SK-N-SH treated with all-trans-retinoic acid at 6 μM for 48 hours (cell line): ENCODE measurements at regions not wholly inside any gene's neighbourhood (a gene's known extent, or its start where the extent isn't known, plus 50 kb on each side); places are given as distances from the start of the nearest gene placed in this dataset.

ENCODE experiments used
- ATAC-seq: fragments of 200-7000 bp; cut with Tn5 transposase; 3 replicates; pipeline ENCODE4 v1.9.1; 2020; ENCODE audit warnings: mild to moderate bottlenecking, moderate library complexity
- ARNTL ChIP-seq: fragments of 450-650 bp; formaldehyde crosslinking; IDR thresholded peaks from 2 replicates; pipeline ENCODE4 v1.5.0; 2020; ENCODE audit warnings: low read depth, mild to moderate bottlenecking, moderate library complexity, borderline replicate concordance
- CSDC2 ChIP-seq: fragments of 250-450 bp; sonication (Bioruptor Pico); IDR thresholded peaks from 2 replicates; pipeline ENCODE4 v1.5.0; 2020; ENCODE audit warnings: mild to moderate bottlenecking, moderate library complexity
- CSRNP3 ChIP-seq: fragments of 250-450 bp; sonication (Bioruptor Pico); IDR thresholded peaks from 2 replicates; pipeline ENCODE4 v1.5.1; 2021; ENCODE audit warnings: mild to moderate bottlenecking, moderate library complexity
- ESRRG ChIP-seq: fragments of 250-450 bp; sonication (Bioruptor Pico); IDR thresholded peaks from 2 replicates; pipeline ENCODE4 v1.6.1; 2021; ENCODE audit warnings: mild to moderate bottlenecking
- GLIS3 ChIP-seq: fragments of 250-450 bp; sonication (Bioruptor Pico); IDR thresholded peaks from 2 replicates; pipeline ENCODE4 v1.5.0; 2020; ENCODE audit warnings: mild to moderate bottlenecking, moderate library complexity
- ISL1 ChIP-seq: fragments of 250-450 bp; sonication (Bioruptor Pico); IDR thresholded peaks from 2 replicates; pipeline ENCODE4 v2.1.2; 2022; ENCODE audit warnings: mild to moderate bottlenecking, moderate library complexity
- OSR1 ChIP-seq: fragments of 250-450 bp; sonication (Bioruptor Pico); IDR thresholded peaks from 2 replicates; pipeline ENCODE4 v1.8.0; 2022; ENCODE audit warnings: moderate library complexity, mild to moderate bottlenecking, inconsistent platforms
- PATZ1 ChIP-seq: fragments of 250-450 bp; sonication (Bioruptor Pico); IDR thresholded peaks from 2 replicates; pipeline ENCODE4 v1.8.0; 2020; ENCODE audit warnings: mild to moderate bottlenecking, moderate library complexity, borderline replicate concordance
- PPARA ChIP-seq: fragments of 250-450 bp; sonication (Bioruptor Pico); IDR thresholded peaks from 2 replicates; pipeline ENCODE4 v1.5.0; 2020; ENCODE audit warnings: mild to moderate bottlenecking, borderline replicate concordance
- RARB ChIP-seq: fragments of 250-450 bp; sonication (Bioruptor Pico); IDR thresholded peaks from 2 replicates; pipeline ENCODE4 v1.8.0; 2021; ENCODE audit warnings: mild to moderate bottlenecking, moderate library complexity
- SNAI2 ChIP-seq: fragments of 250-450 bp; sonication (Bioruptor Pico); IDR thresholded peaks from 2 replicates; pipeline ENCODE4 v1.5.0; 2020; ENCODE audit warnings: mild to moderate bottlenecking, moderate library complexity
- TCF4 ChIP-seq: fragments of 250-450 bp; sonication (Bioruptor Pico); IDR thresholded peaks from 2 replicates; pipeline ENCODE4 v1.8.0; 2021; ENCODE audit warnings: mild to moderate bottlenecking, moderate library complexity, borderline replicate concordance
- TSHZ2 ChIP-seq: fragments of 250-450 bp; sonication (Bioruptor Pico); IDR thresholded peaks from 2 replicates; pipeline ENCODE4 v1.5.0; 2020; ENCODE audit warnings: mild to moderate bottlenecking, moderate library complexity
- ZC3H10 ChIP-seq: fragments of 250-450 bp; sonication (Bioruptor Pico); IDR thresholded peaks from 2 replicates; pipeline ENCODE4 v1.5.1; 2021; ENCODE audit warnings: mild to moderate bottlenecking, moderate library complexity
- ZFP3 ChIP-seq: fragments of 250-450 bp; sonication (Bioruptor Pico); IDR thresholded peaks from 2 replicates; pipeline ENCODE4 v1.5.0; 2020; ENCODE audit warnings: mild to moderate bottlenecking, moderate library complexity
- ZFP30 ChIP-seq: fragments of 450-650 bp; formaldehyde crosslinking; IDR thresholded peaks from 2 replicates; pipeline ENCODE4 v1.5.0; 2022; ENCODE audit warnings: mild to moderate bottlenecking, moderate library complexity
- ZNF565 ChIP-seq: fragments of 450-650 bp; formaldehyde crosslinking; conservative IDR thresholded peaks from 2 replicates; pipeline ENCODE4 v1.5.0; 2020; ENCODE audit warnings: low read depth, mild to moderate bottlenecking, moderate library complexity
- ZNF70 ChIP-seq: fragments of 450-650 bp; formaldehyde crosslinking; IDR thresholded peaks from 2 replicates; pipeline ENCODE4 v1.5.0; 2020; ENCODE audit warnings: mild to moderate bottlenecking, moderate library complexity
- ZNF8 ChIP-seq: fragments of 450-650 bp; formaldehyde crosslinking; IDR thresholded peaks from 2 replicates; pipeline ENCODE4 v1.5.0; 2020; ENCODE audit warnings: mild to moderate bottlenecking, moderate library complexity
- TF ChIP-seq, protein P1 (sequence below): fragments of 250-450 bp; sonication (Bioruptor Pico); IDR thresholded peaks from 2 replicates; pipeline ENCODE4 v1.8.0; 2021; ENCODE audit warnings: low read depth, mild to moderate bottlenecking, moderate library complexity, borderline replicate concordance

DNA sequence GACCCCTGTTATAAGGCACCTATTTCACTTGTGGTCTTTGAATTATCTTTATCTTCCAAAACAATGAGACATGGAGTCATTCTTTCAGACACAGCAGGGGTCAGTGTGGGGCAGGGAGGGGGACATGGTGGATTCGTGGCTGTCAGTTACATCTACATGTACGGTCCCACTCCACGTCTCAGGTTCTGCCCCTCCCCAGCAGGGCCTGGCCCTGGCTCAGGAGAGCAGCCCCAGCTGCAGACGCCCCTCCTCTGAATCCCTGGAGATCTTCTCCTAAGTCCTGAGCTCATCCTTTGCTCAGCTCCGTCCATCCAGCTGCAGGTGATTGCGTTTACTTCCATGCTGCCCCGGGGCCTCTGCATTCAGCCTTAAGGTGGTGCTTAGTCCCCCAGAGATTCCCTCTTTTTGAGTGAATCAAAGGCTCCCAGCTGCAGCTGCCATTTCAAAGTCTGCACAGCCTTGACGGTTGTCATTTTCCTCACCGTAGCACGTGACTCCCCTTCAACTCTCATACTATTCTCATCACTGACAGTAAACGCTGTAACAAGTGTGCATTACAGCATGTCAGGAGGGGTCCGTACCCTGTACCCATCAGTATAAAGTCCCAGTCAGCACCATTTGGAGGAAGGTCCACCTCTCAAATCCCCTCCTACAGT, 113.4 kb upstream of the TCERG1L start:
- no peak for ATAC-seq
- no peak for TF ChIP-seq TCF4 (CRISPR knock-in tag)
- TF ChIP-seq ZNF70 (CRISPR knock-in tag) = no peak
- no peak for TF ChIP-seq ZC3H10 (CRISPR knock-in tag)
- no peak for TF ChIP-seq PATZ1
- TF ChIP-seq ZNF565 = no peak
- no peak for TF ChIP-seq CSDC2 (CRISPR knock-in tag)

GRCh38 chr10:131425752-131426533, 114.4 kb upstream of the TCERG1L start:
- no peak for ATAC-seq
- TF ChIP-seq ZNF8 (no peak), SNAI2 (no peak), PATZ1 (no peak), PPARA (CRISPR knock-in tag) (no peak), GLIS3 (CRISPR knock-in tag) (no peak), ZFP30 (CRISPR knock-in tag) (no peak), ZFP3 (CRISPR knock-in tag) (no peak), ZNF565 (no peak), ZC3H10 (CRISPR knock-in tag) (no peak), ESRRG (CRISPR knock-in tag) (no peak), TCF4 (CRISPR knock-in tag) (no peak), OSR1 (CRISPR knock-in tag) (no peak), CSDC2 (CRISPR knock-in tag) (no peak), ZNF70 (CRISPR knock-in tag) (no peak), TSHZ2 (no peak), ISL1 (no peak), ARNTL (CRISPR knock-in tag) (no peak), CSRNP3 (CRISPR knock-in tag) (no peak)
- TF ChIP-seq, protein P1, sequence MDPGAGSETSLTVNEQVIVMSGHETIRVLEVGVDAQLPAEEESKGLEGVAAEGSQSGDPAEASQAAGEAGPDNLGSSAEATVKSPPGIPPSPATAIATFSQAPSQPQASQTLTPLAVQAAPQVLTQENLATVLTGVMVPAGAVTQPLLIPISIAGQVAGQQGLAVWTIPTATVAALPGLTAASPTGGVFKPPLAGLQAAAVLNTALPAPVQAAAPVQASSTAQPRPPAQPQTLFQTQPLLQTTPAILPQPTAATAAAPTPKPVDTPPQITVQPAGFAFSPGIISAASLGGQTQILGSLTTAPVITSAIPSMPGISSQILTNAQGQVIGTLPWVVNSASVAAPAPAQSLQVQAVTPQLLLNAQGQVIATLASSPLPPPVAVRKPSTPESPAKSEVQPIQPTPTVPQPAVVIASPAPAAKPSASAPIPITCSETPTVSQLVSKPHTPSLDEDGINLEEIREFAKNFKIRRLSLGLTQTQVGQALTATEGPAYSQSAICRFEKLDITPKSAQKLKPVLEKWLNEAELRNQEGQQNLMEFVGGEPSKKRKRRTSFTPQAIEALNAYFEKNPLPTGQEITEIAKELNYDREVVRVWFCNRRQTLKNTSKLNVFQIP (CRISPR knock-in tag) = no peak

DNA sequence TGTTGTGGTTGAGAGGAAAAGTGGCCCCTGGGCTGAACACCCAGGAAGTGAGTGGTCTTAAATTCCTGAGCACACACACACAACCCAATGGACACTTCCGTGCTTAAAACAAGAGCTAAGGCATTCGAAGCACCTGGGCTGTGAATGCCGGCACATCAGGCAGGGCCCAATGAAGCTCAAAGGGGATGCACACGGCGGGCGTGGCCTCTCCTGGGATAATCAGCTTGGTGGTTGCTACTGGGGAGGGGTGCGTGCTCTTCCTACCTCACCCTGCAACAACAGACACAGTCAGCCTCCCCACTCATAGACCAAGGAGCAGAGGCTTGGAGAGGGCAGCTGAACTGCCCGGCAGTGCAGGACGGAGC, 115.0 kb upstream of the TCERG1L start:
- no peak for ATAC-seq
- TF ChIP-seq RARB (no peak), ARNTL (CRISPR knock-in tag) (no peak), ZC3H10 (CRISPR knock-in tag) (no peak), ZNF565 (no peak), PATZ1 (no peak)
- TF ChIP-seq, protein P1 (CRISPR knock-in tag) = no peak
